HG02623 (cell line): ENCODE measurements at regions not wholly inside any gene's neighbourhood (a gene's known extent, or its start where the extent isn't known, plus 50 kb on each side); places are given as distances from the start of the nearest gene placed in this dataset.

ENCODE experiments used
- ATAC-seq: cut with Tn5 transposase; IDR thresholded peaks from one replicate; pipeline ENCODE4 v1.9.1; 2021; ENCODE audit warnings: moderate library complexity; ENCODE audit not compliant: unreplicated experiment

DNA sequence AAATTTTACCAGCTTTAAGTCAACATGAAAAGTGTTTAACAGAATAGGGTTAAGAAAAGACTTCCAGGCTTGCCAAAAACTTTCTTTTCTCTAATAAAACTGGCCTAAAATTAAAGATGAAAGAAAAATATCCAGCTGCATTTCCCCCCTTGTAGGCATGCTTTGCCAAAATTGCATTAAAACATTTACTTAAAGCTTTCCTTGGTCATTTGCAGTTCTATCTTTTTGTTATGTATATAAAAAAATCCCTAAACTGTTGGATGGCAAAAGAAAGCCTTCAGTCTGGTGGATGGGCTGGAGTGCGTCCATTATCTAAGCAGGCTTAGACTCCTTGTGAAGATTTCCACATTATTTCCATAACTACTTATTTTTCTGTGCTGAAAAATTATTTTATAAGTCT lies 105.4 kb upstream of the DSEL start:
- ATAC-seq: no peak

- no peak for ATAC-seq
Measured at GRCh38 chr18:67621049-67621713, 104.7 kb upstream of the DSEL start.

DNA sequence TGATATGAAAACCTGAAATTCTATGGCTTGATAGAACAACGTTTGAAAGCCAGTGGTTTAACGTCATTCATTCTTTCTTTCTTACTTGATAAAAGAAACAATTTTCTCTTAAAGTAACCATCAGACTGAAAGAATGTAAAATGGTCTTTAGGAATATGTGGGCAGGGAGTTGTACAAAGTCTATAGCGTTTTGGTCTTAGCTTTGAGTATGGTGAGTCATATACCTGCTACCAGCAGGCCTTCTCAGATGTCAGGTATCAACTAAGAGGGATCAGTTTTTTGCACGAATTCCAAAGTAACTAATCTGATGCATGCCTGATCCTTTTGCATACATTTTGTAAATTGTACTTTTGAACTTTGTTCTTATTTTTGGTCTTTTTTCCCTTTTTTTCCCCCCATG lies 101.5 kb upstream of the DSEL start:
- no peak for ATAC-seq

DNA sequence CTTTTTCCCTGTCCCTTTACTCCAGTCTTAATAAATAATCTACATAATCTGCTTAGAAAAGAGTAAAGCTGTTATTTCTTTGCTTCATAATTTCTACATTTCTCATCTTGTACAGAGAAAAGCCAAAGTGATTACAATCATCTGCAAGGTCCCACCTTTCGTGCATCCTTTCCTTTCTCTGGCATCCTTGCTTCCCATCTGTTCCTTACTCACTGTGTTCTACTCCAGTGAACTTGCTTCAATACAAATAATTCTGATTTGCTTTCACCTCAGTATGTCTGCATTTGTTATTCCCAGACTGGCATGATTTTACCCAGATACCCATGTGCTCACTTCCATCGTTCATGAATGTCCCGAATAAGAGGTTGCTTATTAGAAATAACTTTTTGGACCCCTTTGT lies 99.4 kb upstream of the DSEL start:
- no peak for ATAC-seq

GRCh38 chr18:67613731-67614130 lies 97.2 kb upstream of the DSEL start:
- no peak for ATAC-seq

GRCh38 chr18:67612281-67612680 lies 95.8 kb upstream of the DSEL start:
- ATAC-seq: no peak

- no peak for ATAC-seq
Measured at GRCh38 chr18:67608615-67609273, 92.2 kb upstream of the DSEL start.

DNA sequence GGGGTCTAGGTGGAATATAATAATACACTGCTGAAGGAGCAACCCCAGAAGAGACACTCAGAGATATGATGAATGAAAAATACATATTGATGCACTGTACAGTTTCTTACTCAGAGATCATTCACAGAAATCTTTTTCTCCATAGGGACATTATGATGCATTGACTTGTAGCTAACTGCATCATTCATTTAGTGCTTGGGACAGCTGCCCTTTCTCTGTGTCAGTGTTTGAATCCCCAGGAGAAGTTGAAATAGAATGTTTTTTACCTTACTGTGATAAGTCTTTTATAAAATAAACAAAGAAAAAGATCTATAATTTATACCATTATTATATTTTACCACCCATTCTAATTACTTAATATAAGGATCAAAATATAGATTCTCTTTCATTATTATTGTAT lies 91.7 kb upstream of the DSEL start:
- no peak for ATAC-seq

- ATAC-seq: no peak
Measured at GRCh38 chr18:67600181-67601180, 84.0 kb upstream of the DSEL start.

- no peak for ATAC-seq
Measured at GRCh38 chr18:67599277-67599676, 82.8 kb upstream of the DSEL start.

DNA sequence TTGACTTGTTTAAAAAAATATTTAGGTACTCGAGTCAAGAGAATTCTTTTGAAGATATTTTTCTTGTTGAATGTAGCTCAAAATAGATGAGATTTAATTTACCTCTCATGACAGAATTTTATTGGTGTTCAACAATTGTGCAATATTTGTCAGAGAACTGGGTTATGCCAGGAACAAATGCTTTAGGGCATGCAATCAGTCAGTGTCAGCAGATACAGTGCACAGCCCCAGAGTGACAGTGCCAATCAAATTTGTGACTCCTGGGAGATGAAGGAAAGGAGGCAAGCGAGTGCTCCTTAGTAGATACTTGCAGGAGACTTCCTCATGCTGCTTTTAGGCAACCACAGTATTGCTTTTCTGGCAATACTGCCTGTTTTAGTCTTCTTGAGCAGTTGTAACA lies 81.2 kb upstream of the DSEL start:
- no peak for ATAC-seq

GRCh38 chr18:67596003-67596402 lies 79.5 kb upstream of the DSEL start:
- no peak for ATAC-seq

DNA sequence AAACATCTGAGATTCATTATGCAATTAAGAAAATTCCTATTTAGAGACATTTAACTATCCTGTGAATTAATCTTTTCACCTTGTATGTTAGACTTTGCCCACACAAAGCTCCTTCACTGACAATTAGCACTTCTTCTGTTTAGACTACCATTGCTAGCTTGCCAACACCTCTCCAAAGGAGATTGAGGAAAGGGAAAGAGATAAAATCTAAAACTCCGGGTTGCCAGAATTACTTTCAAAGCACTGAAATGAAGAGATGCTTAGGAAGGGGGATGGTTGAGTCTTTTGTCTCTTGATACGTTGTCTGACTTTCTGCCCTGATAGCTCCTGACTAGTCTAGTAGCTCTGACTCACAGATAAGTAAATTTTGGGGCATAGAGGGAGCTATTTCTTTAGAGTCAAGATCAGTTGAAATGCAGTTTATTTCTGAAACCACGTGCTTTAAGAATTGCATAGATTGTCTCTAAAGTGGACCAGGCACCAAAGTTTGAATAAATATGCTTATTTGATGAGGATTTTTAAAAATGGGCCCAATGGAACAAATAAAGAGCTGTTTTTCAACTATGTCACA lies 74.1 kb upstream of the DSEL start:
- no peak for ATAC-seq

DNA sequence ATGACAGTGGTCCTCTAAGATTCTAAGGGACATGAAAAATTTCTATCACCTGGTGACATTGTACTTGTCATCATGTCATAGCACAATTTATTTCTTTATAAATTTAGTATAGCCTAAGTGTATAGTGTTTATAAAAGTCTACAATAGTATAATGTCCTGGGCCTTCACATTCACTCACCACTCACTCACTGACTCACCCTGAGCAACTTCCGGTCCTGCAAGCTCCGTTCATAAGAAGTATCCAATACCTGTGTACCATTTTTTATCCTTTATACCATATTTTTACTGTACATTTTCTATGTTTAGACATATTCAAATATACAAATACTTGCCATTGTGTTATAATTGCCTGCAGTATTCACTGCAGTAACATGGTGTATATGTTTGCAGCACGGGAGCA lies 72.8 kb upstream of the DSEL start:
- no peak for ATAC-seq

DNA sequence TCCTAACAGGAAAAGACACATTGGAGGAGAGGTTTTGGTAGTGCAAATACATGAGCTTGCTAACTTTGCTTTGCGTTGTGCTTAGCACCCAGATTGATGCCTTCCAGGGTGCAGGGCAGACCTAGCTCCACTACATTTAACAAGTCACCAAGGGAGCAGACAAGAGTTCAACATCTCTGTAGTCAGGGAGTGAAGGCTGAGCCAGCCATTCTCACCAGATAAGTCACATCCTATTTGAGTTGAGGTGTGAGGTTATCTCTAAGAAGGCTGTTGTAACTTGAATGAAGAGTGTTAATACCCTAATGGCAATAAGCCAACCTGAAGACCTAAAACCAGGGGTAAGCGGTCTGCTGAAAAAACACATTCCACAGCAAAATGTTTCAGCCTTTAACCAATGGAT lies 69.6 kb upstream of the DSEL start:
- ATAC-seq: no peak

- ATAC-seq: no peak
Measured at GRCh38 chr18:67583621-67584020, 67.1 kb upstream of the DSEL start.

- ATAC-seq: no peak
Measured at GRCh38 chr18:67582488-67582887, 66.0 kb upstream of the DSEL start.

DNA sequence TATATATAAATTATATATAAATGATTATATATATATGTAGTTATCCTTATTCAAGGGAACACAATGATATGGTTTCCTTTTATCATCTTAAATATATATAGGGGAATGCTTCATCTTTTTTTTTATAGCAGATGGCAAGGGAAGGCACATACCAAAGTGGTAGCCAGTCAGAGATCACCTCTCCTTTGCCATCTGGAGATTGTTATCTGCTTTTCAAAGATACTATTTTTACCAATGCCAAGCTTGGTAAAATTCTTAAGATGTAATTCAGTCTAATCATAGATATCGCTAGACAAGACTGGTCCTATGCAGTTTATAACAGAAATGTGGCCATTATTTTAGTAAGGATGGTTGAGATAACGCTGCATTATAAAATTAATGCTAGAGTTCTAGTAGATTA lies 64.7 kb upstream of the DSEL start:
- no peak for ATAC-seq

- no peak for ATAC-seq
Measured at GRCh38 chr18:67577386-67577785, 60.9 kb upstream of the DSEL start.

DNA sequence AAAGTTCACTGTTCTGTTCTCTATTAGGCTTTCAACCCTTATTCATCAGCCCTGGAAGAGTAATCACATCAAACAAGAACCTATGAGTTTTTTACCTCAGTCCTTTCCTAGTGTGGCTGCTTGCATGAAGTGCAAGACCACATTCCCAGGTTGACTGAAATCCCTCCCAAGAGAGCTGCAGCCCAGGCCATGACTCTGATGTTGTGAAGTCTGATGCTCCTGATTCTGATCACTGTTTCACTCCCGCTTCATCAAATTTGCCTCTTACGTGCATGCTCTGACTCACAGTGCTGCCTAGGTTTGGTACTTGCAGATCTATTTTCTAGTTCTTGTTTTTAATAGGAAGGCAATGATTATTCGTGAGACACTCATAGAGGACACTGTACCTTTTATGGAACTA lies 58.2 kb upstream of the DSEL start:
- ATAC-seq: no peak

DNA sequence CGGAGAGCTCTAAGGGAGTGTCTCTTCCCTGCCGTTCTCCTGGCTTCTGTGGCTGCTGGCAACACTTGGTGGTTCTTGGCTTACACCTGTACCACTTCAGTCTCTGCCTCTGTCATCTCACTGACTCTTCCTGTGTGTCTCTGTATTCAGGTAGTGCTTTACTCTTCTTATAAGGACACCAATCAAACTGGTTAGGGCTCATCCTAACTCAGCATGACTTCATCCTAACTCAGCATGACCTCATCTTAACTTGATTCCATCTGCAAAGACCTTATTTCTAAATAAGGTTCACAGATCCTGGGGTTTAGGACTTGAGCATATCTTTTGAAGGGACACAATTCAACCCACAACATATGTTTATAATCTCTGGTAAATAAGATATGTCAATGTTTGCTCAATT lies 51.6 kb upstream of the DSEL start:
- ATAC-seq: no peak
